ENCODE measurements at regions not wholly inside any gene's neighbourhood (a gene's known extent, or its start where the extent isn't known, plus 50 kb on each side); places are given as distances from the start of the nearest gene placed in this dataset.

DNA sequence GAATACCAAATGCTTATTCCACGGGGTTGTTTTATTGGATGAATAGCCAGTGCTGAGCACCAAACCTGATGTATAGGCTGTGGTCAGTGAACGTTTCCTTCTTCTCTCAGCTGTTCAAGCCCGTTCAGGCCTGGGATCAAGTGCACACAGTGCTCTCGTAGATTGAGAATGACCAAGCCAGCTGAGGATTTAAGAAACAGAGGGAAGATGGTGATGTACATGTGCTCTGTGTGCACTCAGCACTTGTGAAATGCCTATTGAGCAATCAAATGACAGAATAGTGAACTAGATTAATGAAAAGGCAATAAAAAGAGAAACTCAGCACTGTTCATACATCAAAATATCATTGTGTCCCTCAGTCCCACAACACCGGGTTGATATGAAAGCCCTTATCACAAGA, 302.5 kb downstream of the BMPER start:
- Histone ChIP-seq H3K27ac (ENCODE audit: low read depth, low read length) (no peak overlapping the region), H3K9me3 (ENCODE audit: control insufficient read depth in 5 of 5, low read length in 5 of 5) (no peaks in the 10 kb centered on the region), H3K36me3 (ENCODE audit: control insufficient read depth in 5 of 5, insufficient read depth in 5 of 5, low read length in 5 of 5) (no peaks in the 10 kb centered on the region), H3K4me3 (ENCODE audit: low read depth in 1 of 5, low read length in 5 of 5) (no peak overlapping the region), H3K4me1 (ENCODE audit: control insufficient read depth in 5 of 5, insufficient read depth in 5 of 5, low read length in 5 of 5) (peaks cover 0 to 8% (median 0%) of the 10 kb centered on the region in 5 donors), H3K27me3 (ENCODE audit: control insufficient read depth in 5 of 5, insufficient read depth in 4 of 5, low read length in 5 of 5) (no peaks in the 10 kb centered on the region), H3K9ac (ENCODE audit: low read length in 5 of 5) (no peak overlapping the region)

GRCh38 chr7:34208878-34209621, 303.7 kb downstream of the BMPER start:
- Histone ChIP-seq H3K9me3 (ENCODE audit: control insufficient read depth in 5 of 5, low read length in 5 of 5) (no peaks in the 10 kb centered on the region), H3K27ac (ENCODE audit: low read depth, low read length) (no peak overlapping the region), H3K4me3 (ENCODE audit: low read depth in 1 of 5, low read length in 5 of 5) (no peak overlapping the region)

GRCh38 chr7:34211018-34211417, 305.7 kb downstream of the BMPER start:
- H3K4me3 ChIP-seq (ENCODE audit: low read depth in 1 of 5, low read length in 5 of 5), result no peak overlapping the region
- H3K4me1 ChIP-seq (ENCODE audit: control insufficient read depth in 5 of 5, insufficient read depth in 5 of 5, low read length in 5 of 5), result peaks cover 0 to 14% (median 4%) of the 10 kb centered on the region in 5 donors
- no peaks in the 10 kb centered on the region for H3K9me3 ChIP-seq (ENCODE audit: control insufficient read depth in 5 of 5, low read length in 5 of 5)
- H3K27me3 ChIP-seq (ENCODE audit: control insufficient read depth in 5 of 5, insufficient read depth in 4 of 5, low read length in 5 of 5), result no peaks in the 10 kb centered on the region
- H3K36me3 ChIP-seq (ENCODE audit: control insufficient read depth in 5 of 5, insufficient read depth in 5 of 5, low read length in 5 of 5), result no peaks in the 10 kb centered on the region
- H3K9ac ChIP-seq (ENCODE audit: low read length in 5 of 5), result no peak overlapping the region
- H3K27ac ChIP-seq (ENCODE audit: low read depth, low read length), result no peak overlapping the region

More at GRCh38 chr7:34208878-34209621, 303.7 kb downstream of the BMPER start:
- H3K9ac ChIP-seq (ENCODE audit: low read length in 5 of 5), result no peak overlapping the region
- peaks cover 0 to 13% (median 4%) of the 10 kb centered on the region in 5 donors for H3K4me1 ChIP-seq (ENCODE audit: control insufficient read depth in 5 of 5, insufficient read depth in 5 of 5, low read length in 5 of 5)
- H3K36me3 ChIP-seq (ENCODE audit: control insufficient read depth in 5 of 5, insufficient read depth in 5 of 5, low read length in 5 of 5), result no peaks in the 10 kb centered on the region
- no peaks in the 10 kb centered on the region for H3K27me3 ChIP-seq (ENCODE audit: control insufficient read depth in 5 of 5, insufficient read depth in 4 of 5, low read length in 5 of 5)

DNA sequence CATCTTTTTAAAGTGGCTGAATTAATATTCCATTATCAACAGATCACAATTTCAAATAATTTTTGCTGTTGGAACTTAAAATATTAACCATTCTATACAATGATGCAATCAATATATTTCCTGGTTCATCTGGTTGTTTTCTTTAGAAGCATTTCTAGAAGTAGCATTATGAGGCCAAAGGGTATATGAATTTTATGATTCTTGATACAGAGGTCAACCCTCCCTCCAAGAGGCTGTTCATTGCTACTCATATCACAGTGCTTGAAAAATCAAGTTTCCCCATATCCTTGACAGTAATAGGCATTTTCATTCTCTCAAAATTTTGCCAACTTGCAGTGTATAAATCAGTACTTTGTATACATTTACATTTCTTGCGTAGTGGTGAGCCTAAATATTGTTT, 312.6 kb downstream of the BMPER start:
- H3K9ac ChIP-seq (ENCODE audit: low read length in 5 of 5), result no peak overlapping the region
- no peak overlapping the region for H3K27ac ChIP-seq (ENCODE audit: low read depth, low read length)
- H3K36me3 ChIP-seq (ENCODE audit: control insufficient read depth in 5 of 5, insufficient read depth in 5 of 5, low read length in 5 of 5), result no peaks in the 10 kb centered on the region
- H3K4me3 ChIP-seq (ENCODE audit: low read depth in 1 of 5, low read length in 5 of 5), result no peak overlapping the region
- H3K9me3 ChIP-seq (ENCODE audit: control insufficient read depth in 5 of 5, low read length in 5 of 5), result no peaks in the 10 kb centered on the region
- peaks cover 0 to 6% (median 3%) of the 10 kb centered on the region in 5 donors for H3K4me1 ChIP-seq (ENCODE audit: control insufficient read depth in 5 of 5, insufficient read depth in 5 of 5, low read length in 5 of 5)
- no peaks in the 10 kb centered on the region for H3K27me3 ChIP-seq (ENCODE audit: control insufficient read depth in 5 of 5, insufficient read depth in 4 of 5, low read length in 5 of 5)

- Histone ChIP-seq H3K36me3 (ENCODE audit: control insufficient read depth in 5 of 5, insufficient read depth in 5 of 5, low read length in 5 of 5) (no peaks in the 10 kb centered on the region), H3K4me1 (ENCODE audit: control insufficient read depth in 5 of 5, insufficient read depth in 5 of 5, low read length in 5 of 5) (no peaks in the 10 kb centered on the region), H3K27ac (ENCODE audit: low read depth, low read length) (no peak overlapping the region), H3K9me3 (ENCODE audit: control insufficient read depth in 5 of 5, low read length in 5 of 5) (no peaks in the 10 kb centered on the region), H3K27me3 (ENCODE audit: control insufficient read depth in 5 of 5, insufficient read depth in 4 of 5, low read length in 5 of 5) (no peaks in the 10 kb centered on the region), H3K4me3 (ENCODE audit: low read depth in 1 of 5, low read length in 5 of 5) (no peak overlapping the region), H3K9ac (ENCODE audit: low read length in 5 of 5) (no peak overlapping the region)
Observed at GRCh38 chr7:34219153-34219718, 313.9 kb downstream of the BMPER start.

DNA sequence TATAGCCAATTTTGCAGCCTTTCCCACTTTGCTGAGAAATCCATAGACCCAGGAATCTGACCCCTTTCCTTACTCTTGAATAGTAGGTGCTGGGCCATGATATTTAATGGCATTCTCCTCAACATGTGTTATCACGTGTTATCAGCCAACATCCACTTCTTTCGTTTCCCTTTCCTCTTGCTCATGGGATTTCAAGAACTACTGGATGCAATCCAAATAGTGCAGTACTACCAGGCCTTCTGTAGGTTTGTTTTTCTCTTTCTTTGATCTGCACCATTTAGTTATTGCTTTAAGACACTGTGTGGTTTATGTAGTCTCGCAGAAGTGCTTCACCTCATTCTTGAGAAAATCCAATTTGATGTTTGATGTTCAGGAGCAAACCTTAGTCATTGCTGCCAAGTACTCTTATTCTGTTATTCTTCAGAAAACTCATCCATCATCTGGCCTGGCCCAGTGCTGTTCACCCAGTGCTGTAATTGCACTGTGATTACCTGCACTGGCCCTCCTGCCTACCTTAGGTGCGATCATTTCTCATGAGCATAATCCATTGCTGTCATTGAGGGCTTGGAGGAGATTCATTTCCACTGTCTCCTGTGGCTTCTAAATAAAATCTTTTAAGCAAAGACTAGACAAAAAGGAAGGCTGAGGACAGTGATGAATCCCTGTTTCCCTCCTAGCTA, 315.3 kb downstream of the BMPER start:
- H3K9me3 ChIP-seq (ENCODE audit: control insufficient read depth in 5 of 5, low read length in 5 of 5), result no peaks in the 10 kb centered on the region
- no peaks in the 10 kb centered on the region for H3K36me3 ChIP-seq (ENCODE audit: control insufficient read depth in 5 of 5, insufficient read depth in 5 of 5, low read length in 5 of 5)
- H3K27ac ChIP-seq (ENCODE audit: low read depth, low read length), result no peak overlapping the region
- no peak overlapping the region for H3K9ac ChIP-seq (ENCODE audit: low read length in 5 of 5)
- H3K4me1 ChIP-seq (ENCODE audit: control insufficient read depth in 5 of 5, insufficient read depth in 5 of 5, low read length in 5 of 5), result no peaks in the 10 kb centered on the region
- H3K4me3 ChIP-seq (ENCODE audit: low read depth in 1 of 5, low read length in 5 of 5), result no peak overlapping the region
- no peaks in the 10 kb centered on the region for H3K27me3 ChIP-seq (ENCODE audit: control insufficient read depth in 5 of 5, insufficient read depth in 4 of 5, low read length in 5 of 5)

- H3K9me3 ChIP-seq (ENCODE audit: control insufficient read depth in 5 of 5, low read length in 5 of 5), result peaks cover 0 to 2% (median 0%) of the 10 kb centered on the region in 5 donors
- H3K36me3 ChIP-seq (ENCODE audit: control insufficient read depth in 5 of 5, insufficient read depth in 5 of 5, low read length in 5 of 5), result no peaks in the 10 kb centered on the region
- H3K27me3 ChIP-seq (ENCODE audit: control insufficient read depth in 5 of 5, insufficient read depth in 4 of 5, low read length in 5 of 5), result peaks cover 0 to 4% (median 0%) of the 10 kb centered on the region in 5 donors
- no peak overlapping the region for H3K4me3 ChIP-seq (ENCODE audit: low read depth in 1 of 5, low read length in 5 of 5)
- H3K4me1 ChIP-seq (ENCODE audit: control insufficient read depth in 5 of 5, insufficient read depth in 5 of 5, low read length in 5 of 5), result no peaks in the 10 kb centered on the region
- no peak overlapping the region for H3K27ac ChIP-seq (ENCODE audit: low read depth, low read length)
- no peak overlapping the region for H3K9ac ChIP-seq (ENCODE audit: low read length in 5 of 5)
Observed at GRCh38 chr7:34222316-34222715, 317.0 kb downstream of the BMPER start.

DNA sequence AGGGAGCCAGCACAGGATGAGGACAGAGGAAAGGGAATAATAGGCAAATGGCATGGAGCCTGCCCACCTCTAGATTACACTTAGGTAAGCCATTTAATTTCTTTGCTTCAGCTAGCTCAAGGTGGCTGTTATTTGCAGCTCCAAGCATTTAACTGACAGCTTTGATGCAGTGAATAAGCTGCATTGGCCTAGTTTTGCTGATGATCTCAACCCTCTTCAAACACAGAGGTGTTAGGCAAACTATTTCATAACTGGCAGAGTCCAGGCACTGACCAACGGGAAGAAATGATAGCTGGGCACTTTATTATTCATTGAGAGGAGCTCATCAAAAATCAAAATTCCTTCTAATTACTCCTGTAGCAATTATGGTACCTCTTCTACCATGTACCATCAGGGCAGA, 317.4 kb downstream of the BMPER start:
- peaks cover 0 to 2% (median 0%) of the 10 kb centered on the region in 5 donors for H3K9me3 ChIP-seq (ENCODE audit: control insufficient read depth in 5 of 5, low read length in 5 of 5)
- peaks cover 0 to 5% (median 0%) of the 10 kb centered on the region in 5 donors for H3K27me3 ChIP-seq (ENCODE audit: control insufficient read depth in 5 of 5, insufficient read depth in 4 of 5, low read length in 5 of 5)
- no peaks in the 10 kb centered on the region for H3K4me1 ChIP-seq (ENCODE audit: control insufficient read depth in 5 of 5, insufficient read depth in 5 of 5, low read length in 5 of 5)
- H3K4me3 ChIP-seq (ENCODE audit: low read depth in 1 of 5, low read length in 5 of 5), result no peak overlapping the region
- H3K9ac ChIP-seq (ENCODE audit: low read length in 5 of 5), result no peak overlapping the region
- no peaks in the 10 kb centered on the region for H3K36me3 ChIP-seq (ENCODE audit: control insufficient read depth in 5 of 5, insufficient read depth in 5 of 5, low read length in 5 of 5)
- no peak overlapping the region for H3K27ac ChIP-seq (ENCODE audit: low read depth, low read length)

- Histone ChIP-seq H3K4me1 (ENCODE audit: control insufficient read depth in 5 of 5, insufficient read depth in 5 of 5, low read length in 5 of 5) (no peaks in the 10 kb centered on the region), H3K27me3 (ENCODE audit: control insufficient read depth in 5 of 5, insufficient read depth in 4 of 5, low read length in 5 of 5) (peaks cover 0 to 5% (median 0%) of the 10 kb centered on the region in 5 donors), H3K36me3 (ENCODE audit: control insufficient read depth in 5 of 5, insufficient read depth in 5 of 5, low read length in 5 of 5) (no peaks in the 10 kb centered on the region), H3K27ac (ENCODE audit: low read depth, low read length) (no peak overlapping the region), H3K9me3 (ENCODE audit: control insufficient read depth in 5 of 5, low read length in 5 of 5) (peaks cover 0 to 2% (median 0%) of the 10 kb centered on the region in 5 donors), H3K9ac (ENCODE audit: low read length in 5 of 5) (no peak overlapping the region), H3K4me3 (ENCODE audit: low read depth in 1 of 5, low read length in 5 of 5) (no peak overlapping the region)
Observed at GRCh38 chr7:34224281-34224680, 318.9 kb downstream of the BMPER start.

- no peak overlapping the region for H3K9ac ChIP-seq (ENCODE audit: low read length in 5 of 5)
- H3K36me3 ChIP-seq (ENCODE audit: control insufficient read depth in 5 of 5, insufficient read depth in 5 of 5, low read length in 5 of 5), result no peaks in the 10 kb centered on the region
- H3K4me3 ChIP-seq (ENCODE audit: low read depth in 1 of 5, low read length in 5 of 5), result no peak overlapping the region
- H3K9me3 ChIP-seq (ENCODE audit: control insufficient read depth in 5 of 5, low read length in 5 of 5), result peaks cover 0 to 3% (median 0%) of the 10 kb centered on the region in 5 donors
- no peak overlapping the region for H3K27ac ChIP-seq (ENCODE audit: low read depth, low read length)
- H3K4me1 ChIP-seq (ENCODE audit: control insufficient read depth in 5 of 5, insufficient read depth in 5 of 5, low read length in 5 of 5), result no peaks in the 10 kb centered on the region
- H3K27me3 ChIP-seq (ENCODE audit: control insufficient read depth in 5 of 5, insufficient read depth in 4 of 5, low read length in 5 of 5), result peaks cover 0 to 5% (median 0%) of the 10 kb centered on the region in 5 donors
Observed at GRCh38 chr7:34225193-34225592, 319.9 kb downstream of the BMPER start.
